KOPT-K1 (cell line): ENCODE measurements at regions not wholly inside any gene's neighbourhood (a gene's known extent, or its start where the extent isn't known, plus 50 kb on each side); places are given as distances from the start of the nearest gene placed in this dataset.

Experiments used
- H3K27ac ChIP-seq: fragments of 200-600 bp; sonication (generic); 2 replicates; pipeline ENCODE4 v1.5.1; 2016; ENCODE audit warnings: antibody characterized with exemption, mild to moderate bottlenecking, low read depth, low read length; ENCODE audit not compliant: poor library complexity, severe bottlenecking
- H3K36me3 ChIP-seq: fragments of 200-600 bp; sonication (generic); 2 replicates; pipeline ENCODE4 v1.5.1; 2017; ENCODE audit warnings: antibody characterized with exemption, mild to moderate bottlenecking, low read length, moderate library complexity; ENCODE audit not compliant: insufficient read depth
- H3K9me3 ChIP-seq: fragments of 200-600 bp; sonication (generic); 2 replicates; pipeline ENCODE4 v1.5.1; 2017; ENCODE audit warnings: antibody characterized with exemption, low read length, mild to moderate bottlenecking; ENCODE audit not compliant: insufficient read depth, poor library complexity, severe bottlenecking

DNA sequence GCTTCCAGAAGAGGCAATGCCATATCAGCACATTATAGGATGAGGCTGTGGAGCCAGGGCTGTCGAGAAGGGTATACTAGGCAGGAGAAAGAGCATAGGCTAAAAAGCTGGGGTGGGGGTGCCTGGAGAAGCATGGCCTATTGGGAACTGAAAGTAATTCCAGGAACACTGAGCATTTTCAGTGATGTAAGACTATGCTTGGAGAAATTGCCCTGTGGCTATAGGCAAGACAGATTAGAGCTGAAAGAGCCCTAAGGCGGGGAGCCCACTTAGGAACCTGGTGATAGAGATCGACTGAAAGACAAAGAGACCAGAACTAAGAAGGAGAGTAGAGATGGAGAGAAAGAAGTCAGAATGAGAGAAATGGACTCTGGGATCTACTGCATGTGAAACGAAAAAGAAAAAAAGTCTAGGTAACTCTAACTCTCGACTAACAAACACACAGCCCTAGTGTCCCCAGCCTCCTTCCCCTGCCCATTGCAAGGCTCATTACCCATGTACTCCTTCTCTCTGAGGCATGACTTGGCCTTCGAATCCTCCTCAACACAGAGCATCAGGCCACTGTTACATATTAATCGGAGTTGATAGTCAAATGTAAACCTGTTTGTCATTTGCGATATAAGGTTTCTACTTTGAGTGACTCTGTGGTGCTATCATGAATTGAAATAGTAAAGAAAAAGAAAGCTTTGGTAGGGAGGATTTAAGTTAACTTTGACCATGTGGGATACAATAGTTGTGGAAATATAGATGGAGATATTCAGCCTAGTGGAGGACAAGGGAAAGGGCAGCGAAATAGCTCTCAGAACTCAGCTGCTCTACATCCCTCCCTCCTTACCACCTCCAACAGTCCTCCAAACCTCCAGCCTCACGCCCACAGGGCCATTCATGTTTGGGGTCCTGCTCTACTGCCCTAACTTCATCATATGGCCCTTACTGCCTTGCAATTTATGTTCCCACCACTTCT, 52.3 kb upstream of the BMAL1 start:
- H3K9me3 ChIP-seq = no peaks in the 10 kb centered on the region
- no peaks in the 10 kb centered on the region for H3K36me3 ChIP-seq

GRCh38 chr11:13227676-13228255, 49.8 kb upstream of the BMAL1 start:
- Histone ChIP-seq H3K9me3 (no peaks in the 10 kb centered on the region), H3K36me3 (no peaks in the 10 kb centered on the region), H3K27ac (no peak overlapping the region)

More for the DNA sequence above, 52.3 kb upstream of the BMAL1 start:
- H3K27ac ChIP-seq = no peak overlapping the region
